Upper lobe of left lung (tissue), 4 donors: ENCODE measurements at regions not wholly inside any gene's neighbourhood (a gene's known extent, or its start where the extent isn't known, plus 50 kb on each side); places are given as distances from the start of the nearest gene placed in this dataset.

Experiments
- EP300 ChIP-seq, 4 donors: sonication (generic); formaldehyde crosslinking; IDR thresholded peaks; one replicate each; pipeline ENCODE4 v1.5.1; 2017; ENCODE audit warnings: antibody characterized with exemption in 4 of 4, control low read depth in 2 of 4
- POLR2A ChIP-seq, 4 donors: fragments of 450-650 bp; IDR thresholded peaks; one replicate each; pipeline ENCODE4 v1.5.1; 2016 to 2017; ENCODE audit warnings: antibody characterized with exemption in 4 of 4, mild to moderate bottlenecking in 2 of 4
- POLR2AphosphoS5 ChIP-seq, 2 donors: sonication (generic); formaldehyde crosslinking; IDR thresholded peaks; one replicate each; pipeline ENCODE4 v1.5.1; 2017; ENCODE audit warnings: antibody characterized with exemption in 2 of 2
- TF ChIP-seq, protein P1 (sequence below), 6 experiments: fragments of 450-650 bp in 4 of 6; fragments of 200-600 bp in 2 of 6; sonication (generic) in 2 of 6; IDR thresholded peaks; one replicate each; pipeline ENCODE4 v1.5.1; 2016 to 2019; ENCODE audit warnings: antibody characterized with exemption in 6 of 6

DNA sequence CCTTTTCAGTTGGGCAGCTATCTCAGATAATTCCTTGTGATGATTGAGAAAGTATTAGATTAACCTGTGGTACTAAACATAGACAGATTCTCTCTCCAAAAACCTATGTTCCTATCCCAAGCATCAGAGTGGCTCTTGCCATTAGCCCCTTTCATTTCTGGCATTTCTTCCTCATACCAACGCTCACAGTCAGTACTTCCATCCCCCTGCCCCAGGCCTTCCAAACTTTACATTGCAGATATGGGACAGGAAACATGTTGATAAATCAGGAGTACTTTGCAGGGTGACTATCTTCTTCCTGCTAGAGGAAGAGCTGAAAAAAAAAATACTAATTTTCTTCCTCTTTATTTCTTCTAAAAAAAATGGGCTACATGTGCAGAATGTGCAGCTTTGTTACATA is 442.6 kb upstream of the RGMB start:
- TF ChIP-seq, protein P1, sequence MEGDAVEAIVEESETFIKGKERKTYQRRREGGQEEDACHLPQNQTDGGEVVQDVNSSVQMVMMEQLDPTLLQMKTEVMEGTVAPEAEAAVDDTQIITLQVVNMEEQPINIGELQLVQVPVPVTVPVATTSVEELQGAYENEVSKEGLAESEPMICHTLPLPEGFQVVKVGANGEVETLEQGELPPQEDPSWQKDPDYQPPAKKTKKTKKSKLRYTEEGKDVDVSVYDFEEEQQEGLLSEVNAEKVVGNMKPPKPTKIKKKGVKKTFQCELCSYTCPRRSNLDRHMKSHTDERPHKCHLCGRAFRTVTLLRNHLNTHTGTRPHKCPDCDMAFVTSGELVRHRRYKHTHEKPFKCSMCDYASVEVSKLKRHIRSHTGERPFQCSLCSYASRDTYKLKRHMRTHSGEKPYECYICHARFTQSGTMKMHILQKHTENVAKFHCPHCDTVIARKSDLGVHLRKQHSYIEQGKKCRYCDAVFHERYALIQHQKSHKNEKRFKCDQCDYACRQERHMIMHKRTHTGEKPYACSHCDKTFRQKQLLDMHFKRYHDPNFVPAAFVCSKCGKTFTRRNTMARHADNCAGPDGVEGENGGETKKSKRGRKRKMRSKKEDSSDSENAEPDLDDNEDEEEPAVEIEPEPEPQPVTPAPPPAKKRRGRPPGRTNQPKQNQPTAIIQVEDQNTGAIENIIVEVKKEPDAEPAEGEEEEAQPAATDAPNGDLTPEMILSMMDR (IDR thresholded peaks at IDR 0.05): no peak
- no peak for TF ChIP-seq EP300 (IDR thresholded peaks at IDR 0.05)
- no peak for TF ChIP-seq POLR2AphosphoS5 (IDR thresholded peaks at IDR 0.05)
- TF ChIP-seq POLR2A (IDR thresholded peaks at IDR 0.05): no peak
